H9 (cell line): ENCODE measurements at regions not wholly inside any gene's neighbourhood (a gene's known extent, or its start where the extent isn't known, plus 50 kb on each side); places are given as distances from the start of the nearest gene placed in this dataset.

Source experiments
- DNase-seq: peaks from one replicate; pipeline ENCODE4 v3.0.0-alpha.2; 2017
- H2AFZ ChIP-seq: one replicate; pipeline ENCODE4 v1.6.1; 2013; ENCODE audit warnings: mild to moderate bottlenecking, low read length, control low read depth, moderate library complexity
- H2AK5ac ChIP-seq: 2 replicates; pipeline ENCODE4 v1.6.1; 2013; ENCODE audit warnings: low read length, control low read depth, mixed read lengths; ENCODE audit not compliant: insufficient read length
- H2BK120ac ChIP-seq: one replicate; pipeline ENCODE4 v1.6.1; 2013; ENCODE audit warnings: low read depth, mild to moderate bottlenecking, low read length, control low read depth, inconsistent platforms; ENCODE audit not compliant: poor library complexity, severe bottlenecking
- H2BK12ac ChIP-seq: 2 replicates; pipeline ENCODE4 v1.6.1; 2013; ENCODE audit warnings: low read length, control low read depth, mixed read lengths, low read depth; ENCODE audit not compliant: insufficient read length
- H2BK15ac ChIP-seq: 2 replicates; pipeline ENCODE4 v1.6.1; 2013; ENCODE audit warnings: low read depth, low read length, control low read depth
- H2BK20ac ChIP-seq: one replicate; pipeline ENCODE4 v1.6.1; 2013; ENCODE audit warnings: low read depth, mild to moderate bottlenecking, low read length, control low read depth, inconsistent platforms; ENCODE audit not compliant: poor library complexity, severe bottlenecking
- H2BK5ac ChIP-seq: 2 replicates; pipeline ENCODE4 v1.6.1; 2013; ENCODE audit warnings: low read length, control low read depth, mixed read lengths; ENCODE audit not compliant: insufficient read length
- H3K14ac ChIP-seq: 2 replicates; pipeline ENCODE4 v1.6.1; 2013; ENCODE audit warnings: low read length, control low read depth; ENCODE audit not compliant: insufficient read depth
- H3K18ac ChIP-seq: 2 replicates; pipeline ENCODE4 v1.6.1; 2013; ENCODE audit warnings: low read depth, mild to moderate bottlenecking, mixed read lengths, low read length, control low read depth; ENCODE audit not compliant: insufficient read length
- H3K23ac ChIP-seq: 2 replicates; pipeline ENCODE4 v1.6.1; 2013; ENCODE audit warnings: low read length, control low read depth, mixed read lengths, low read depth; ENCODE audit not compliant: insufficient read length
- H3K23me2 ChIP-seq: 2 replicates; pipeline ENCODE4 v1.6.1; 2013; ENCODE audit warnings: low read depth, mild to moderate bottlenecking, mixed read lengths, low read length, control low read depth; ENCODE audit not compliant: insufficient read length, poor library complexity, severe bottlenecking
- H3K27ac ChIP-seq: 2 replicates; pipeline ENCODE4 v1.5.1; 2013; ENCODE audit warnings: low read length, control low read depth, mixed read lengths, low read depth; ENCODE audit not compliant: insufficient read length
- H3K27me3 ChIP-seq: 2 replicates; pipeline ENCODE4 v1.6.1; 2013; ENCODE audit warnings: low read length, control low read depth, inconsistent platforms; ENCODE audit not compliant: insufficient read depth
- H3K4ac ChIP-seq: 2 replicates; pipeline ENCODE4 v1.6.1; 2013; ENCODE audit warnings: low read depth, mild to moderate bottlenecking, control low read depth, inconsistent platforms, low read length, moderate library complexity
- H3K4me1 ChIP-seq: 2 replicates; pipeline ENCODE4 v1.6.1; 2013; ENCODE audit warnings: low read length, control low read depth, inconsistent platforms; ENCODE audit not compliant: insufficient read depth
- H3K4me2 ChIP-seq: 2 replicates; pipeline ENCODE4 v1.6.1; 2013; ENCODE audit warnings: low read length, control low read depth, mixed read lengths; ENCODE audit not compliant: insufficient read length, insufficient read depth
- H3K56ac ChIP-seq: 2 replicates; pipeline ENCODE4 v1.6.1; 2013; ENCODE audit warnings: low read depth, mild to moderate bottlenecking, mixed read lengths, low read length, control low read depth; ENCODE audit not compliant: insufficient read length
- H3K79me1 ChIP-seq: 2 replicates; pipeline ENCODE4 v1.6.1; 2013; ENCODE audit warnings: low read depth, mild to moderate bottlenecking, moderate library complexity, low read length, control low read depth, inconsistent platforms; ENCODE audit not compliant: insufficient read depth, poor library complexity, severe bottlenecking
- H3K79me2 ChIP-seq: 2 replicates; pipeline ENCODE4 v1.6.1; 2013; ENCODE audit warnings: low read length, control low read depth, inconsistent platforms; ENCODE audit not compliant: insufficient read depth
- H3K9ac ChIP-seq: 2 replicates; pipeline ENCODE4 v1.6.1; 2013; ENCODE audit warnings: low read length, control low read depth, mixed read lengths; ENCODE audit not compliant: insufficient read length; ENCODE audit errors: extremely low read depth
- H3K9me3 ChIP-seq: one replicate; pipeline ENCODE4 v1.6.1; 2013; ENCODE audit warnings: low read depth, low read length, inconsistent platforms; ENCODE audit not compliant: control insufficient read depth
- H3T11ph ChIP-seq: one replicate; pipeline ENCODE4 v1.6.1; 2013; ENCODE audit warnings: mild to moderate bottlenecking, low read length, control low read depth, inconsistent platforms
- H4K20me1 ChIP-seq: one replicate; pipeline ENCODE4 v1.6.1; 2013; ENCODE audit not compliant: control insufficient read depth, insufficient read length, insufficient read depth
- H4K5ac ChIP-seq: 2 replicates; pipeline ENCODE4 v1.6.1; 2013; ENCODE audit warnings: low read depth, mild to moderate bottlenecking, mixed read lengths, low read length, control low read depth; ENCODE audit not compliant: insufficient read length
- H4K8ac ChIP-seq: replicated peaks from 2 replicates; pipeline ENCODE4 v1.6.1; 2013; ENCODE audit warnings: low read length, control low read depth, mixed read lengths, low read depth; ENCODE audit not compliant: insufficient read length
- H4K91ac ChIP-seq: 2 replicates; pipeline ENCODE4 v1.6.1; 2013; ENCODE audit warnings: low read depth, mild to moderate bottlenecking, moderate library complexity, mixed read lengths, low read length, control low read depth; ENCODE audit not compliant: insufficient read length
- H3K27ac Mint-ChIP-seq, 3 experiments: 2 replicates in 2 of 3; 3 replicates in 1 of 3; pipeline ENCODE4 v1.8.0; 2020 to 2021; ENCODE audit warnings: mixed read lengths in 3 of 3, mild to moderate bottlenecking in 1 of 3, moderate library complexity in 1 of 3
- H3K27me3 Mint-ChIP-seq: 2 replicates; pipeline ENCODE4 v1.8.0; 2021; ENCODE audit warnings: low read depth, mild to moderate bottlenecking, moderate library complexity, mixed read lengths
- H3K36me3 Mint-ChIP-seq, 3 experiments: 2 replicates in 2 of 3; 3 replicates in 1 of 3; pipeline ENCODE4 v1.8.0; 2020 to 2021; ENCODE audit warnings: low read depth in 3 of 3, mixed read lengths in 3 of 3; ENCODE audit not compliant: insufficient read depth in 1 of 3
- H3K4me1 Mint-ChIP-seq, 2 experiments: 2 replicates each; pipeline ENCODE4 v1.8.0; 2020; ENCODE audit warnings: mixed read lengths in 2 of 2
- H3K4me3 Mint-ChIP-seq, 2 experiments: 2 replicates in 1 of 2; 3 replicates in 1 of 2; pipeline ENCODE4 v1.8.0; 2020 to 2021; ENCODE audit warnings: mild to moderate bottlenecking in 2 of 2, mixed read lengths in 2 of 2, moderate library complexity in 1 of 2
- H3K9me3 Mint-ChIP-seq, 2 experiments: 2 replicates in 1 of 2; 3 replicates in 1 of 2; pipeline ENCODE4 v1.8.0; 2020; ENCODE audit warnings: mild to moderate bottlenecking in 2 of 2, mixed read lengths in 2 of 2, moderate library complexity in 1 of 2
- CTCF ChIP-seq: fragments of 200-600 bp; sonication (generic); conservative IDR thresholded peaks from 3 replicates; pipeline ENCODE4 v1.8.0; 2021; ENCODE audit warnings: antibody characterized with exemption, mild to moderate bottlenecking
- WGBS: extraction: QIAGEN DNeasy Blood & Tissue Kit; methylation state at CpG from one replicate; pipeline ENCODE4 v1.1.7; 2013; ENCODE audit warnings: missing lambda C conversion rate, low lambda C conversion rate, mixed read lengths; ENCODE audit not compliant: insufficient read length; ENCODE audit errors: extremely low coverage; 5-methylcytosine and 5-hydroxymethylcytosine counted together

- no peaks in the 10 kb centered on the region for H3K9me3 Mint-ChIP-seq
- H2BK5ac ChIP-seq = no peak overlapping the region
- H3K56ac ChIP-seq = no peak overlapping the region
- no peak overlapping the region for H3K27ac ChIP-seq
- no peak overlapping the region for H3K23ac ChIP-seq
- no peak for DNase-seq
- no peaks in the 10 kb centered on the region for H3K79me2 ChIP-seq
- H3K27ac Mint-ChIP-seq = no peak overlapping the region
- no peaks in the 10 kb centered on the region for H3K79me1 ChIP-seq
- H4K8ac ChIP-seq = no peak overlapping the region
- no peaks in the 10 kb centered on the region for H3K23me2 ChIP-seq
- no peaks in the 10 kb centered on the region for H3K9me3 ChIP-seq
- no peak for TF ChIP-seq CTCF
- no peak overlapping the region for H3K18ac ChIP-seq
- H2BK120ac ChIP-seq = no peak overlapping the region
- no peaks in the 10 kb centered on the region for H4K20me1 ChIP-seq
- H3K27me3 ChIP-seq = no peaks in the 10 kb centered on the region
- H3K4me3 Mint-ChIP-seq = no peak overlapping the region
- H3K27me3 Mint-ChIP-seq = no peaks in the 10 kb centered on the region
- H4K5ac ChIP-seq = no peak overlapping the region
- H3T11ph ChIP-seq = no peak overlapping the region
- H2BK12ac ChIP-seq = no peak overlapping the region
- WGBS = no CpG with 5 or more reads among the region's 11 CpGs
- no peak overlapping the region for H2AK5ac ChIP-seq
- no peaks in the 10 kb centered on the region for H3K4me1 Mint-ChIP-seq
- no peak overlapping the region for H4K91ac ChIP-seq
- no peak overlapping the region for H3K9ac ChIP-seq
- H2BK20ac ChIP-seq = no peak overlapping the region
- no peaks in the 10 kb centered on the region for H3K4me1 ChIP-seq
- H3K4ac ChIP-seq = no peak overlapping the region
- no peak overlapping the region for H3K14ac ChIP-seq
- H3K36me3 Mint-ChIP-seq = no peaks in the 10 kb centered on the region
- H2BK15ac ChIP-seq = no peak overlapping the region
- H3K4me2 ChIP-seq = no peak overlapping the region
- no peak overlapping the region for H2AFZ ChIP-seq
Measured at GRCh38 chr18:77405096-77405495, 155.4 kb downstream of the GALR1 start.
